ENCODE measurements at regions not wholly inside any gene's neighbourhood (a gene's known extent, or its start where the extent isn't known, plus 50 kb on each side); places are given as distances from the start of the nearest gene placed in this dataset.

DNA sequence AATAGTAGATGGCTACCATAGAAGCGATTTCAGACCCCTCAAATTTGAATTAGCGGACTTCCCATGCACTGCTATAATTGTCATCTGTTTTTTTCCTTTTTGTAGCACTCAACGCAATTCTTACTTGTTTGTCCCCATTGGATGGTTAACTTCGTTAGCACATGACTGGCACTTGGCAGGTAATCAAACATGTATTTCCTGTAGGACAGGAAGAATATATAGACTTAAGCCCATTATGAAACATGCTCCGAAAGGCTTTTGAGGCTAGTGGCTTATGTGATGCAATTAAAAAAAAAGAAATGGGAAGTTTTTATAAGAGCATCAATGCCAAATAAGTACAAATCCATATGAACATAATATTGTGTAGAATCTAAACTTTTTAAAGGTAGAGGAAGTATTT is 301.2 kb downstream of the PSAT1 start:
- no peaks in the 10 kb centered on the region for H3K36me3 ChIP-seq
- H3K27me3 ChIP-seq = no peaks in the 10 kb centered on the region
- H3K4me1 ChIP-seq (ENCODE audit: low read depth) = no peaks in the 10 kb centered on the region
- no peaks in the 10 kb centered on the region for H3K9me3 ChIP-seq (ENCODE audit: low read depth)
- DNase-seq (ENCODE audit: low read depth in 1 of 2, low spot score in 1 of 2) = no peak
- H3K4me3 ChIP-seq = no peak overlapping the region
- H3K27ac ChIP-seq = no peak overlapping the region
- TF ChIP-seq CTCF (IDR thresholded peaks at IDR 0.05; ENCODE audit: low read depth, low read length) = no peak

DNA sequence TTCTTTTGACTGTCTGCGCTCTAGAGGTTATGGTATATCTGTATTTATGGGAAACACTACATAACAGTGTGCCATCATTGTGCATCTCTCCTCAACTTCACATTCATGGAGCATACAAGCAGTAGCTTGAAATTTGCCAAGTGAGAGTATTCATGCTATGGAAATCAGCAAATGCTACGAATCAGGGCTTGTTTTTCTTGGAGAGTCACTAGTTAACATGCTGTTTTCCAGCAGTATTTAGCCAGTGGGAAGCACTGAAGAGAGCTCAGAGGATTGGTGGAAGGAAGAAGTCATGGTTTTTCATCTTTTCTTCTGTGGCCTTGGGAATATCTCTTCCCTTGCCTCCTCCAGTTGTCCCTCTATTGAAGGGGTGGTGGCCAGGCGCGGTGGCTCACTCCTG is 303.0 kb downstream of the PSAT1 start:
- no peaks in the 10 kb centered on the region for H3K36me3 ChIP-seq
- no peak overlapping the region for H3K27ac ChIP-seq
- H3K9me3 ChIP-seq (ENCODE audit: low read depth) = no peaks in the 10 kb centered on the region
- no peak overlapping the region for H3K4me3 ChIP-seq
- peaks cover 3% of the 10 kb centered on the region for H3K27me3 ChIP-seq
- no peak for DNase-seq (ENCODE audit: low read depth in 1 of 2, low spot score in 1 of 2)
- TF ChIP-seq CTCF (IDR thresholded peaks at IDR 0.05; ENCODE audit: low read depth, low read length) = no peak
- no peaks in the 10 kb centered on the region for H3K4me1 ChIP-seq (ENCODE audit: low read depth)

- Histone ChIP-seq H3K4me1 (ENCODE audit: low read depth) (no peaks in the 10 kb centered on the region), H3K27ac (no peak overlapping the region), H3K9me3 (ENCODE audit: low read depth) (no peaks in the 10 kb centered on the region), H3K4me3 (no peak overlapping the region), H3K36me3 (no peaks in the 10 kb centered on the region), H3K27me3 (peaks cover 3% of the 10 kb centered on the region)
- peak; percentile 43 to 63 for DNase-seq (ENCODE audit: low read depth in 1 of 2, low spot score in 1 of 2)
- peak; percentile 84 for TF ChIP-seq CTCF (IDR thresholded peaks at IDR 0.05; ENCODE audit: low read depth, low read length)
Observed at GRCh38 chr9:78601957-78602565, 305.1 kb downstream of the PSAT1 start.

GRCh38 chr9:78605041-78606000 is 308.4 kb downstream of the PSAT1 start:
- Histone ChIP-seq H3K27me3 (peaks cover 3% of the 10 kb centered on the region), H3K36me3 (no peaks in the 10 kb centered on the region), H3K9me3 (ENCODE audit: low read depth) (no peaks in the 10 kb centered on the region), H3K27ac (no peak overlapping the region), H3K4me1 (ENCODE audit: low read depth) (no peaks in the 10 kb centered on the region), H3K4me3 (no peak overlapping the region)
- TF ChIP-seq CTCF (IDR thresholded peaks at IDR 0.05; ENCODE audit: low read depth, low read length) = no peak
- DNase-seq (ENCODE audit: low read depth in 1 of 2, low spot score in 1 of 2) = peak; percentile 2 to 45

DNA sequence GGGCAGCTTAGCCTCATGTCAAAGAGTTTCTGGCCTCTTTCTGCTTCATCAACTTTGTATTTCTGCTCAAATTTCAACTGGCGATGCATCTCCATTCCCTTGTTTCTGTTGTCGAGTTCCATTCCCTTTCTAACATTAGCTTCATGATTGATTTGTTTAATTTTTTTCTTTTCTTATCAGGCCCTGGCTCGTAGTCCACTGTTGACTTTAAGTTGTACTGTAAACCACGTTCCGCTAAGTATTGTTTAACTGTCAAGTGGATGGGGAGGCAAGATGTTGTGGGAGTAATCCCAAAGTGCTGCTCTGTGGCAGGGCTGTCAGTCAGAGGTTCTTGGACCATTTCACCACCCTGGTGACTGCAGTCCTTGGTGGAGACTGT is 309.1 kb downstream of the PSAT1 start:
- Histone ChIP-seq H3K4me1 (ENCODE audit: low read depth) (no peaks in the 10 kb centered on the region), H3K27me3 (peaks cover 3% of the 10 kb centered on the region), H3K4me3 (no peak overlapping the region), H3K27ac (no peak overlapping the region), H3K9me3 (ENCODE audit: low read depth) (no peaks in the 10 kb centered on the region), H3K36me3 (no peaks in the 10 kb centered on the region)
- no peak for TF ChIP-seq CTCF (IDR thresholded peaks at IDR 0.05; ENCODE audit: low read depth, low read length)
- peak in 1 of 2 donors; percentile 23 for DNase-seq (ENCODE audit: low read depth in 1 of 2, low spot score in 1 of 2)
